ENCODE measurements at regions not wholly inside any gene's neighbourhood (a gene's known extent, or its start where the extent isn't known, plus 50 kb on each side); places are given as distances from the start of the nearest gene placed in this dataset.
"Not testable (repeated sequence)": the region's sequence is repeated elsewhere in the genome, so short reads cannot be mapped to it uniquely, and the experiment has no call there.

- not testable (repeated sequence) for TF ChIP-seq CTCF (conservative IDR thresholded peaks at IDR 0.05; ENCODE audit: low read depth, low read length); EZH2 (IDR thresholded peaks at IDR 0.05; ENCODE audit: borderline replicate concordance, low read depth, low read length, poor library complexity, severe bottlenecking)
Measured at GRCh38 chr7:9620899-9621298, 1187.5 kb downstream of the NXPH1 start.
